ENCODE measurements at regions not wholly inside any gene's neighbourhood (a gene's known extent, or its start where the extent isn't known, plus 50 kb on each side); places are given as distances from the start of the nearest gene placed in this dataset.

DNA sequence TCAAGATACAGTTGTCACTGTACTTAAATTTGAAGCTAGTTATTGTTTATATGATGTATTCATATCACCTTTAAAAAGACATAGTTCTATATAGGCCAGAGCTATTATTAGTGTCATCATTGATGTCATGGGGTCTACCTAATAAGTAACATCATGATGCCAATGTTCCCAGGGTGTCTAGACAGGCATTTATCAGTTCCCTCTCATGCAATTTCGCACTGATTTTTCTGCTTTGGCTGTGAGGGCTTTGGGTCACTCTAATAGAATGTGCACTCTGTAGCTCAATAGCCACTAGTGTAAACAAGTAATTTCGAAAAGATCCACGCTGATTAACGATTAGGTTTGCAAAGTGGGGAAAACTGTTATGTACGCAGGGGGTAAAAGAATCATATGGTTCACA lies 1651.3 kb downstream of the SLITRK5 start:
- TF ChIP-seq, protein P1, sequence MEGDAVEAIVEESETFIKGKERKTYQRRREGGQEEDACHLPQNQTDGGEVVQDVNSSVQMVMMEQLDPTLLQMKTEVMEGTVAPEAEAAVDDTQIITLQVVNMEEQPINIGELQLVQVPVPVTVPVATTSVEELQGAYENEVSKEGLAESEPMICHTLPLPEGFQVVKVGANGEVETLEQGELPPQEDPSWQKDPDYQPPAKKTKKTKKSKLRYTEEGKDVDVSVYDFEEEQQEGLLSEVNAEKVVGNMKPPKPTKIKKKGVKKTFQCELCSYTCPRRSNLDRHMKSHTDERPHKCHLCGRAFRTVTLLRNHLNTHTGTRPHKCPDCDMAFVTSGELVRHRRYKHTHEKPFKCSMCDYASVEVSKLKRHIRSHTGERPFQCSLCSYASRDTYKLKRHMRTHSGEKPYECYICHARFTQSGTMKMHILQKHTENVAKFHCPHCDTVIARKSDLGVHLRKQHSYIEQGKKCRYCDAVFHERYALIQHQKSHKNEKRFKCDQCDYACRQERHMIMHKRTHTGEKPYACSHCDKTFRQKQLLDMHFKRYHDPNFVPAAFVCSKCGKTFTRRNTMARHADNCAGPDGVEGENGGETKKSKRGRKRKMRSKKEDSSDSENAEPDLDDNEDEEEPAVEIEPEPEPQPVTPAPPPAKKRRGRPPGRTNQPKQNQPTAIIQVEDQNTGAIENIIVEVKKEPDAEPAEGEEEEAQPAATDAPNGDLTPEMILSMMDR (conservative IDR thresholded peaks at IDR 0.05; ENCODE audit: low read depth, low read length) = no peak
- TF ChIP-seq EZH2 (IDR thresholded peaks at IDR 0.05; ENCODE audit: borderline replicate concordance, low read depth, low read length, poor library complexity, severe bottlenecking) = no peak

Data from A673 (cell line).